SKM-1 treated with dmso at 0.1 percent for 144 hours (cell line): ENCODE measurements at regions not wholly inside any gene's neighbourhood (a gene's known extent, or its start where the extent isn't known, plus 50 kb on each side); places are given as distances from the start of the nearest gene placed in this dataset.
"Not testable (repeated sequence)": the region's sequence is repeated elsewhere in the genome, so short reads cannot be mapped to it uniquely, and the experiment has no call there.

Experiments used
- DNase-seq: peaks from one replicate; lab custom pipeline; 2025; ENCODE audit not compliant: unreplicated experiment; lab: John Stamatoyannopoulos, UW

DNA sequence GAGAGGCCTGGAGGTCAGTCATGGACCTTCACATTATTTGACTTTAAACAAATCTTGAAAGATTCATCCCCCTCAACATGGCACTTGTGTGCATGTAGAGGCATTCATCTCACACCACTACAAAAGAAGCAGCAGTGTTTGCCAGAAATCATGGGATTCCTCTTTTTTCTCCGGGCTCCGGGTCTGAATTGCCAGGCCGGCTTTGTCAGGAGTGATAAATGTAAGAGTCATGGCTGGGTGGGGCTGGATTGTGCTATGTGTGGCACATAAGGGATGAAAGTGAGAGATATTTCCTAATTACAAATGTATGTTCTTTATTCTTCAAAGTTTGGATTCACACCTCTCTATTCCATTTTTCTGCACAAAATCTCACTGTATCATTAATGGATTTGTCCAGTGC, 228.7 kb upstream of the FRG1 start:
- DNase-seq, result not testable (repeated sequence)

DNA sequence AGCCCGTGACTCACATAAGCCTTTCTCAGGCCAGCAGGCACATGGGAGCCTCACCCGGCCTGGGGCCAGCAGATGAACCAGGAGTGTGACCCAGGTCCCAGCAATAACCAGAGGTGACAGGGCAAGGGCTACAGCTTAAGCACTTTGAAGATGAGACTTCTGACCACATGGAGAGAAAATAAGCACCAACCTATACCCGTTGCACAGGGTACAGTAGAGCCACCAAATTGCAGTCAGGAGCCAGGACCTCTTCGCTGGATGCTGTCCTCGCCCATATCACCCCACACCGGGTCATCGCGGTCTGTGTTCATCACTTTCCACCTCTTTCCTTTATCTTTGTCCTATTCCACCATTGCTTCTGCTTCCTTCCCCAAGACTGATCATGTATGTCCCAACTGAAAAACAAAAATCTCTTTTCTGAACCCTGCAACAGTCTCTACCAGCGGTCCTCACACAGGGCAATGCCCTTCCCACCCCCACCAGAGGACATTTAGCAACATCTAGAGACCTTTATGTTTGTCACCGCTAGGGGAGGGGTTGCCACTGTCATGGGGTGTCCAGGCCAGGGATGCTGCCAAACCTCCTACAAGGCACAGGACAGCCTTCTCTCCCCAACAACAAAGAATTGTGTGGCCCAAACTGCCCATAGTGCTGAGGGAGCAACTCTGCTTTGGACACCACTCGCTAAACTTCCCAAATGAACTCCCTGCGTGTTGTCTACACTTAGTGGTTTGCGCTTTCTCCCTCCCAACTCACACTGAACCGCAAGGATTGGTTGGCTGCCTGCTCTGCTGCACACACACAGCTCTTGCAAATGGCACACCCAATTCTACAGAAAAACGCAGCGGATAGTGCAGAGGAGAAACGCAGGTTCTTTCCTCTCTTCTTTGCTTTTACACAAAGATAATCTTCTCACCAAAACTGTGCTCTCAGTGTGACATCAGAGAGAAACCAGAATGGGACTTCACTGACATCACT, 219.4 kb upstream of the FRG1 start:
- not testable (repeated sequence) for DNase-seq

DNA sequence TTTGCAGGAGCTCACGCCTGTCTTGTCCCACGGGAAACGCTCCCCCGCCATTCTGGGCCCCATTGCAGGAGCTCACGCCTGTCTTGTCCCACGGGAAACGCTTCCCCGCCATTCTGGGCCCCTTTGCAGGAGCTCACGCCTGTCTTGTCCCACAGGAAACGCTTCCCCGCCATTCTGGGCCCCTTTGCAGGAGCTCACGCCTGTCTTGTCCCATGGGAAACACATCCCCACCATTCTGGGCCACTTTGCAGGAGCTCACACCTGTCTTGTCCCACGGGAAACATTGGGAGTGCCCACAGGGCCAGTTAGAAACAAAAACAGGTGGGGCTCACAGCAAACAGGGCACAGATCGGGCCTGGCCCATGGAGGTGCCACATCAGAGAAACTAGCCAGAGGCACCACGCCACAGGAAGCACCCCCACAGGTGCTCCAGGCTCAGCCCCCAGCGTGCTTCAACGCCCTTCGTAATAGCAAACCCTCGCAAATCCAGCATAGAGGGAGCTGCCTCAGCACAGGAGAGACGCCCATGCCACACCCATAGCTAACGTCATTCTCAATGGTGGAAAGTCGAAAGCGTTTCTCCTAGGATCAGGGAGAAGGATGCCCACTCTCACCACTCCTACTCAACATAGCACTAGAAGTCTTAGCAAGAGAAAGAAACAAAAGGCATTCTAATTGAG, 218.2 kb upstream of the FRG1 start:
- not testable (repeated sequence) for DNase-seq

DNA sequence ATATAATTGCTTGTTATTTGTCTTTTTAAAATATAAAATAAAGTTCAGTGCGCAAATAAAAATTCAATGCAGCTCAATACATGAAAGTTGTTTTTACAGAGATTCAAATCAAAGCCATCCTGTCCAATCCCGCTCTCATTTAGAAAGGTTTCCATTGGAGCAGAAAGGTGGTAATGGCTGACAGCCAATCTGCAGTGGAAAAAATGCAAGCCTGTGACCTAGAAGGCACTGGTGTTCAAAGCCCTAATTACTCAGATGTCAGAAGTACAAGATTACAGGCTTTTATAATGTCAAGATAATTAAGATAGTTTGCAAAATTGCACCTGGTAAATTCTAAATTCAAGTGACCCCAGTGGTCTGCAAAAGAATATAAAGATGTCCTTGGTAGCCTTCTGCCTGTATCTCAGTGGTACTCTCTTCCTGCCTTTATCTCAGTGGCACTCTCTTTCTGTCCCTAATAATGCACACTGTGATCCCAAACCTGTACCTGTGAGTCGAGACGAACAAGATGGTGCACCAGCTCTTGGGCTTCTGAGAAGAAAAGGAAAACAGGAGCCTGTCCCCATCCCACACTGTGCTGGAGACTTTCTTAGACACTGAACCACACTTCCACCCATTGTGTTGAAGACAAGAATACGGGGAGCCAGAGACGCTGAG, 212.6 kb upstream of the FRG1 start:
- not testable (repeated sequence) for DNase-seq

DNA sequence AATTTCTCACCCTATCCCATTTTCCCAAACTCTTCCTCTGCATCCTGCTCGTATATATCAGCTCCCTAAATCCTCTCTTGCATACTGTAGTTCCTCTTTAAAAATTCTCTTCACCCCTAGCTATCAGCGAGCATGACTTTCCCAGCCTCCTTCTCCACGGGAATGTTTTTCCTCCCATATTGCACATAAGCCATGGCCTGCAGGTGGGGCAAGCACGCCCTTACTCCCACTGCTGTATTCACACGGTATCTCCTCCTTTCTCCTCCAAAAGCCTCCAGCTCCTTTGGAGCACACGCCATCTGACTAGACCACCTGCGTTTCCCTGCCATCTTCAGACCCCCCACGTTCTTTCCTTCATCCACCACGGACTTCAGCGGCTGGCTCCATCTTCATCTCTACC, 208.7 kb upstream of the FRG1 start:
- DNase-seq, result not testable (repeated sequence)

DNA sequence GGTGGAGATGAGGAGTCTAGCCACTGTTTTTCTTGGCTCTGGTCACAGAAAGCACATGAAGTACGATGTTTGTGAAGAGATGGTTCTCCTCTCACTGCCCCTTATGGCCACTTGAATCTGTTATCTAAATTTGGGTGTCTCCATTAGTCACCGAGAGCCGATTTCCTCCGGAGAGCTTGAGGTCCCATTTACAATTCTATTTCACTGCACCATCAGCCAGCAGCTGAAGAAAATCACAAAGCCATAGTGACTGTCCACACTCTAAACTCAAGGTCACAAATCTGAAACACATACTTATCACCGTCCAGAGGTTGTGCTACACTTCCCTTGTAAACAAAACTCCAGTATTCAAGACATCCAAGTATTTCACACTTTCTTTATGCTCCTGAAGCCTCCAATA, 207.2 kb upstream of the FRG1 start:
- not testable (repeated sequence) for DNase-seq

DNA sequence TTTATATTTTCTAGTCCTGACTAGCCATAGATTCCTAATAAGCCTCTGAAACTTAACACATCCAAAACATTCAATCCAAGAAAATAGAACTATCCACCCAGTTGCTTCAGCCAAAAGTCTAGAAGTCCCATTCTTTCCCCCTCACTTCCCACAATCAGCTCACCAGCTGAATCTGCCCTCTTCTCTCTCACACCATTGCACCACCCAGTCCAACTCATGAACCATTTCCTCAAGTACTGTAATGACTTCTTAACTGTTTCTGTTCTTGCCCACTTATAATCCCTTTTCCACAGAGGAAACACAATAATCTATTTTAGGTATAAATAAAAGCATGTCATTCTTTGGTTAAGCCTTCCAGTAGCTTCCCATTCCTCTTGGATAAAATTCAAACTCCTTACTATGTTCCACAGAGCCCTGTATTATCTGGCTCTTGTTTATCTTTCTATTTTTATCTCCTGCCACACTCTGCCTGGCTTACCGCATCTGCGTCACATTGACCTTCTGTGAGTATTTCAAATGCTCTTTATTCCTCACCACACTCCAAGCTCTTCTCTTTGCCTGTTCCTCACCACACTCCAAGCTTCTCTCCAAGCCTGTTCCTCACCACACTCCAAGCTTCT, 205.9 kb upstream of the FRG1 start:
- not testable (repeated sequence) for DNase-seq

DNA sequence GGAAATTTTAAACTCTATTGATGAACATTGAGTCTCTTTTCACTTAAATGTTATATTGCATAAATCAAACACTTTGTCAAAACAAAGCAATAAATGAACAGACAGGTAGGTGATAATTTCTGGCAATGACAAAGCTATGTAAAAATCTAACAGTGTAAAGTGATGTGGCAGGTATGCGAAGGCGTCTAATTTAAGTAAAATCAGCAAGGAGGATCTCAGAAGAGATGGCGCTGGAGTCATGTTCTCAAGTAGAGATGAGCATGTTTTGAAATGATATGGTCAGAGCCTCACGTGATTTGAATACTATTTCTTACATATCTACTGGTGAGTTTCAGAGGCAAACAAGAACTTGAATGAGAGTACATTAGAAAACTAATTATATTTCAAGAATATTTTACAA, 204.0 kb upstream of the FRG1 start:
- DNase-seq, result not testable (repeated sequence)

DNA sequence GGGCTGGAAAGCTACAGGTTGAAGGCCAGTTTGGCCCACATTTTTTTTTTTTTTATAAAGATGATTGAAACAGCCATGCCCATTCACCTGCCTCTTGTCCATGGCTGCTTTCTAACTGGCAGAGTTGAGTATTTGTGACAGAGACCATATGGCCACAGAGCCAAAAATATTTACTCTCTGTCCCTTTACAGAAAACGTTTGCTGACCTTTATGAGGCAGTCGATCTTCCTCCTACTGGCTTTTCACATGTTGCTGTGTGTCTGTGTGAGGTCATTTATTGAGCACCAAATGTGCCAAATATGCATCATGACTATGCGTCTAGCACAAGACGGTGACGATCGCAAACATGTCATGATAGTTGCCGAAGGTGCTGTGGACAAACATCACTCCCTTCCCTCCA, 200.6 kb upstream of the FRG1 start:
- DNase-seq, result not testable (repeated sequence)

DNA sequence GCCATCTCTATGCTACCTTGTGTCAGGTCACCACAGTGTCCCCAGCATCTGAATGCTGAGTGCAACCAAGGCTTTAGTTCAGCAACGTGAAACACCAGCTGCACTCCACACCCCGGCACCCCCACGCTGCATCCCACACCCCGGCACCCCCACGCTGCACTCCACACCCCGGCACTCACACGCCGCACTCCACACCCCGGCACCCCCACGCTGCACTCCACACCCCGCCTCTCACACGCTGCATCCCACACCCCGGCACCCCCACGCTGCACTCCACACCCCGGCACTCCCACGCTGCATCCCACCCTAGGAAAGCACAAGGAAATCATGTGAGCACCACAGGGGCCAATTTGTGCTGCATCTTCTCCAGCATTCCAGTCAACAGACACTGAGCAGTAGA, 199.8 kb upstream of the FRG1 start:
- no peak for DNase-seq

DNA sequence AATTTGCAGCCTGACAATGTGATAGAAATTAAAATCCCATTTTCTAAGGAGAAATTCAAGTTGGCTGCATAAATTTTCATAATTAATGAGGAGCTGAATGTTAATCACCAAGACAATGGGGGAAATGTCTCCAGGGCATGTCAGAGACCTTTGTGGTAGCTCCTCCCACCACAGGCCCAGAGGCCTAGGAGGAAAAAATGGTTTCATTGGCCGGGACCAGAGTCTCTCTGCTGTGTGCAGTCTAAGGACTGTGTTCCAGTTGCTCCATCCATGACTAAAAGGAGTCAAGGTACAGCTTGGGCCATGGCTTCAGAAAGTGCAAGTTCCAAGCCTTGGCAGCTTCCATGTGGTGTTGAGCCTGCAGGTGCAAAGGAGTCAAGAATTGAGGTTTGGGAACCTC, 187.6 kb upstream of the FRG1 start:
- not testable (repeated sequence) for DNase-seq

DNA sequence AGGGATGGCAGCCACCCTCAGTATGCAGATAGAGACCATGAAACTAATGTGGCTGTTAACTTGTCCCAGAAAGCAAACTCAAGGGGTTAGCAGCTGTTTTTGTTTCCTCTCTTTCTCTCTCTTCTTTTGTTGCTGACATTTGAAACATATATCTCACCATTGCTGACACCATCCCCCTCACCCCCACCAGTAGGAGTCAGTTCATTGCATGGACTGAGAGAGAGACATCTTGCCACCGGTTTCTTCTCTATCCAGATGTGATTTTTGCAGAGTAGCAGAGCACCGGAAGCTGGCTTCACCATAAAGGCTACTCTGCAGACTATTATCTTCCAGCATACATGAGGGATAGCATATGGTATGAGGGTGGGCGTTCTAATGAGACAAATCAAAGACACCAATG, 177.1 kb upstream of the FRG1 start:
- no peak for DNase-seq

DNA sequence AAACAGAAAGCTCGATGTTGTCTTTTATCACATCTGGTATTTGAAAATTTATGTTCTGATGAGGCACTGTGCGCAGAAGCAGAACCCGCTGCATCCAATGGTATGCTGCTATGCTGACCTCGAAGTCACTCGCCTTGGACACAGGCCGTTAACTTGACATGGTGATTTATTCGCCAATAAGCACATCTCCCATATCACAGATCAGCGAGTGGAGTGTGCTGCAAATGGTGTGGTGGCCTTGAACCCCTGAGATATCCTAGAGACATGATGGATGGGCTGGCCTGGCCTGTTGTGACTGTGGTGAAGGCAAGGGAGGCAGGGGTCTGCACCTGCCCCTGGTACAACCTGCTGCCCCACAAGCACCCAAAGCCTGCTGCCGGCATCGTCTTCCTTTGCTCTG, 175.4 kb upstream of the FRG1 start:
- DNase-seq, result no peak

DNA sequence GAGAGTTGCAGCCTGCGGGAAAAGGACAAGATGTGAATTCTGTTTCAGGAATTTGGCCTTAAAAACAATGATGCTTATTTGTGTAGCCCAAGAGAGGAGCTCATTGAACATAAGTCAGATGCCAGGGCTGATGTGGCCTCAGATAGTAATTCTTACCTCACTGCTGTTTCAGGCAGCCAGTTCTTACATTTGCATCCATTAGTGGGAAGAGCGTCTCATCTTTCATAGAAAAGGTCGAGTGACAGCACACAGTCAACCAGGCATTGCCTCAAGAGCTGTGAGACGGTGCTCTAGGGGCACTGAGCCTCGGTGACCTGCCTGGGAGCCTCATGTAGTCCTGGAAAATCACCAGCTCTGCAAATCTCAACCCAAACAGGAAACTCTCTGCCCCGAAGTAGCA, 174.9 kb upstream of the FRG1 start:
- no peak for DNase-seq

DNA sequence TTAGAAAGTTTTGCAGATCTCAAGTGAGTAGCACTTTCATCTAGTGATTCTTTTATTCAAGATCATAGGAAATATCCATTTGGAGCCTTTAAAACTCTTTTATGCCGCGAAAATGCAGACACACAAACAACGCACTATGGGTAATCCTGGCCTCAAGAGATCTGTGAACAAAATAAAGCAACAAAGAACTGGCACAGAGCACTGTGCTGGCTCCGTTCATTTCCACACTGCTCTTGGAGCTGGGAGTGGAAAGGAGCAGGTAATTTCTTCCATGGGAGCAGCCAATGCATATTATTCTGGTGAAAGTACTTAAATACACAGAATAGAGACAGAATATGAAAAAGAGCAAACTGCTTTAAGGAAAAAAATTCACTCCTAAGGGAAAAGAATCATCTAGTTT, 172.7 kb upstream of the FRG1 start:
- DNase-seq, result no peak

DNA sequence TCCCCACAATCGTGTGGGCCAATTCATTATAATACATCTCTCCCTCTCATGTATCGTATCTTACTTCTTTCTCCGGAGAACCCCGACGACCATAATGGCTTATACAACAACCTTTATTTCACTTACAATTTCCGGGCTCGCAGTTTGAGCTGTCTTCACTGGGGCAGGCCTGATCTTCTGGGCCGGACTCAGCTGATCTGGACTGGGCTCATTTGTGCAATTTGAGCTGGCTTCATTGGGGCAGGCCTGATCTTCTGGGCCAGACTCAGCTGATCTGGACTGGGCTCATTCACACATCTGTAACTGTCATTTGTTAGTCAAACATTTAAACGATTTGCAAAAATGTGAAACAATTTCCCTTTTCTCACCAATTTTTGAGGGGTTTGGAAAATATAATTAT, 171.5 kb upstream of the FRG1 start:
- DNase-seq, result no peak

DNA sequence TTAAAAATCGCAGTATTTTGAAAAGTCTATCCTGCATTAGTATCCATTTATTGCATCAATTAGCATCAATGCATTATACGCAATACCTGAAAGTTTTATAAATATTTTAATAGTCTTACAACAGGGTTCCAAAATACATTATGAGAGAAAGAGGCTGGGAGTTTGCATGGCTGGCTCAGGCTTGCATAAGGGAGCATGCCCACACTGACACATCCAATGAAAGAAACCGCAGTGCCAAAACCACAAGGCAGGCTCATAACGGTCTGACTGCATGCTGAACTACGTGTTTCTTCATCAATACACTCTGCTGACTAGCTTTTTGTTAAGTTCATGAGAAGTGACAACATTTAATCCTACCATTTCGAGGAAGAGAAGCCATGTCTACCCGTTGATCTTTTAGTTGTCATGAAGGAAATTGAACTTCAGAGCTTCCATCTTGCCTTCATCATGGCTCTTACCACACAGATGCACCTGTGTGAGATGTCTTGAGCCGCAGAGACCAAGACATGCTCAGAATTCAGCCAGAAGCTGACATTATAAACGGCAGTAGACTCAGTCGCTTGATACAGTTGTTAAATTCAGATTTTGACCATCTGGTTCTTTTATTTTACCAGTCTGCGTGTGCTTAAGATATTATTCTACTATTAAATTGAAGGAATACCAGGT, 168.8 kb upstream of the FRG1 start:
- peak; percentile 54 for DNase-seq

DNA sequence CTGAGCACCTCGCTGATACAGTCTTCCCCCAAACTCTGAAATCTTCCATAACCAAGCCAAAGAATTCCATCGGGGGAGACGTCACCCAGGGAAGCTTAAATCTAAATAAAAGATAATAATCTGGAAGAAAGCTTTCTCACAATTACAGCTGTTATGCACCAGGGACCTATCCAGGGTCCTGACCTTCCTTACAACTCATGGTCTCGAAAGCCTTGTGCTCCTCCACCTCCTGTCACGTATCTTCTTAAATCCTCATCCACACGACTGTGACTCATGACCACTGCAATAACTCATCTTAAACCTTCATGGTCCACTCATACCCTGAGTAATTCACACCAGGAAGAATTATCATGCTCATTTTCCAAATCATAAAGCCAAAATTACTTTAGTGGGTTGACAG, 166.8 kb upstream of the FRG1 start:
- no peak for DNase-seq

DNA sequence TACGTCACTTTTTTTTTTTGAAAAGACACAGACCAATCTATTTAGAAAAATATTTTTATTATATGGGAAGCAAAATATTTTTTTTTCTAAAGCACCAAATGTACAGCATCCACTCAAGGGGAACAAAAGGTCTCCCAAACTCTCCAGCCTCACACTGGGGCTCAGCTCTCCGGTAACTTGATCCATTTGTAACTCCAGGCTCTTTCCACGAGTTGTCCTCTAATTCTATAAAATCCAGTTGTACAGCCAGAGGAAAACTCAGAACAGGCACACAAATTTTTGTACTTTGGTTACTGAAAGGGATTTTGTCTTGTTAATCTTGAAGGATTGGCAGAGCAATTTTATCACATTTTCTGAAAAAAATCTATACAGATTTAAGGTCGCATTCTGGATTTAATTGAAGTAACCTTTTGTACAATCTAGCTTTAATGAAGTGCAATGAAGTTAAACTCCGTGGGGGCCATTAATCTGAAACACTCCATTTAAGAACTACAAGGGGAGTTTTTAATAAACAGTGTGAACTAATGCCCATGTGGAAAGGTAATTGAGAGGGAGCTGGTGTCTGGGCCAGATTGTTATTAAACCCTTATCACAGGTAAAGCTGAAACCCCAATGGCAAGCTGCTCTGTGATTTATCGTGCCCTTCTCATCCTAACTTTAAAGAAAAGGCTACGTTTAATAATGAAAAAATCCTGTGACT, 161.2 kb upstream of the FRG1 start:
- no peak for DNase-seq

DNA sequence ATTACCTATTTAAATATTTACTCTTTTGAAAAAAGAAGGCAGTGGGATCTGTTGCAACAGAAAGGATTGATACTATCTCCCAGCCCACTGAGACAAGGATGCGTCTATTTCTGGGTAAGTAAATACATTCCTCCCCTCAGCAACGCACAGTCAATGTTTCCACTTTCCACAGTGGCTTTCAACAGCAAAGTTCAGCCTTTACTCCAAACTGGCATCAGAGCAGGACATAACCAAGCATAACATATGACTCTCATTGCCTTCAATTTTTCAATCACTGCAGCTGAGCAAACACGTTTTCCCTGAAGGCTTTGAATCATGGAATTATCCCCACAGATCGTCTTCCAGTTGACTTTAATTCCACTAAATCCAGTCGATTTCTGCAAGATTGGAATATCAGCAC, 160.3 kb upstream of the FRG1 start:
- no peak for DNase-seq
